B cell (primary cell): ENCODE measurements at regions not wholly inside any gene's neighbourhood (a gene's known extent, or its start where the extent isn't known, plus 50 kb on each side); places are given as distances from the start of the nearest gene placed in this dataset.

Experiments used
- EZH2 ChIP-seq: IDR thresholded peaks from 2 replicates; pipeline ENCODE4 v1.6.1; 2012; ENCODE audit warnings: borderline replicate concordance, low read depth, mild to moderate bottlenecking, moderate library complexity, low read length; ENCODE audit not compliant: insufficient read depth, poor library complexity, severe bottlenecking
- TF ChIP-seq, protein P1 (sequence below): fragments of 200-600 bp; IDR thresholded peaks from one replicate; pipeline ENCODE4 v1.8.0; 2022; ENCODE audit warnings: antibody characterized with exemption, mild to moderate bottlenecking

DNA sequence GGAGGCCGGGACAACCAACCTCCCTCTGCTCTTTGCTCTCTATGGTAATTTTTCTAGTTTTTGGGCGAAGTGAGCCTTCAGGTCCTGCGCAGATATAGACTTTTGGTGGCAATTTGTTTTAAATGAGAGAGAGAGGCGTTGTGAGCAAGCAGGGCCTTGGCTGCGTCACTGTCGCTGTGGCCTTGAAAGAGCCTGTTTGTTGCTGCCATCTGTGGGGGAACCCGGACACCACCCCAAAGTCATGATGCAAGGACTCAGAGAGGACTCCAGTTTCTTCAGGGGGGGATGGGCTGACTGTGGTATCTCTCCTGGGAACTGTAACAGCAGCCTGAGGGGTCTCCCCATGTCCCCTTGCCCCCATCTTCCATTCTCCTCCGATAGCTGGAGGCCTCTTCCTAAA is 462.7 kb upstream of the SULF2 start:
- TF ChIP-seq, protein P1, sequence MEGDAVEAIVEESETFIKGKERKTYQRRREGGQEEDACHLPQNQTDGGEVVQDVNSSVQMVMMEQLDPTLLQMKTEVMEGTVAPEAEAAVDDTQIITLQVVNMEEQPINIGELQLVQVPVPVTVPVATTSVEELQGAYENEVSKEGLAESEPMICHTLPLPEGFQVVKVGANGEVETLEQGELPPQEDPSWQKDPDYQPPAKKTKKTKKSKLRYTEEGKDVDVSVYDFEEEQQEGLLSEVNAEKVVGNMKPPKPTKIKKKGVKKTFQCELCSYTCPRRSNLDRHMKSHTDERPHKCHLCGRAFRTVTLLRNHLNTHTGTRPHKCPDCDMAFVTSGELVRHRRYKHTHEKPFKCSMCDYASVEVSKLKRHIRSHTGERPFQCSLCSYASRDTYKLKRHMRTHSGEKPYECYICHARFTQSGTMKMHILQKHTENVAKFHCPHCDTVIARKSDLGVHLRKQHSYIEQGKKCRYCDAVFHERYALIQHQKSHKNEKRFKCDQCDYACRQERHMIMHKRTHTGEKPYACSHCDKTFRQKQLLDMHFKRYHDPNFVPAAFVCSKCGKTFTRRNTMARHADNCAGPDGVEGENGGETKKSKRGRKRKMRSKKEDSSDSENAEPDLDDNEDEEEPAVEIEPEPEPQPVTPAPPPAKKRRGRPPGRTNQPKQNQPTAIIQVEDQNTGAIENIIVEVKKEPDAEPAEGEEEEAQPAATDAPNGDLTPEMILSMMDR: no peak
- TF ChIP-seq EZH2: no peak
